ENCODE measurements at regions not wholly inside any gene's neighbourhood (a gene's known extent, or its start where the extent isn't known, plus 50 kb on each side); places are given as distances from the start of the nearest gene placed in this dataset.

- TF ChIP-seq POLR2AphosphoS5 (IDR thresholded peaks at IDR 0.05; ENCODE audit: low read depth, low read length) (no peak), TAF1 (IDR thresholded peaks at IDR 0.05; ENCODE audit: low read depth, low read length) (no peak), POU2F2 (IDR thresholded peaks at IDR 0.05; ENCODE audit: low read depth, low read length) (no peak), SPI1 (IDR thresholded peaks at IDR 0.05; ENCODE audit: low read depth, low read length) (no peak), POLR2A (IDR thresholded peaks at IDR 0.05; ENCODE audit: low read depth, low read length) (no peak), PAX5 (IDR thresholded peaks at IDR 0.05; ENCODE audit: insufficient read depth, low read length, severe bottlenecking) (no peak)
- FAIRE-seq (no peak), DNase-seq (ENCODE audit: insufficient read length, low spot score) (no peak)
Observed at GRCh38 chr14:53601409-53601808, 355.2 kb downstream of the BMP4 start.

- no peak for TF ChIP-seq POU2F2 (IDR thresholded peaks at IDR 0.05; ENCODE audit: low read depth, low read length)
- TF ChIP-seq POLR2A (IDR thresholded peaks at IDR 0.05; ENCODE audit: low read depth, low read length) = no peak
- TF ChIP-seq PAX5 (IDR thresholded peaks at IDR 0.05; ENCODE audit: insufficient read depth, low read length, severe bottlenecking) = no peak
- TF ChIP-seq POLR2AphosphoS5 (IDR thresholded peaks at IDR 0.05; ENCODE audit: low read depth, low read length) = no peak
- TF ChIP-seq TAF1 (IDR thresholded peaks at IDR 0.05; ENCODE audit: low read depth, low read length) = no peak
- no peak for TF ChIP-seq SPI1 (IDR thresholded peaks at IDR 0.05; ENCODE audit: low read depth, low read length)
- DNase-seq (ENCODE audit: insufficient read length, low spot score) (no peak), FAIRE-seq (no peak)
Observed at GRCh38 chr14:53599221-53599945, 357.2 kb downstream of the BMP4 start.

GRCh38 chr14:53596853-53597525 is 359.6 kb downstream of the BMP4 start:
- FAIRE-seq (no peak), DNase-seq (ENCODE audit: insufficient read length, low spot score) (no peak)
- TF ChIP-seq POLR2AphosphoS5 (IDR thresholded peaks at IDR 0.05; ENCODE audit: low read depth, low read length) = no peak

- FAIRE-seq (no peak), DNase-seq (ENCODE audit: insufficient read length, low spot score) (no peak)
- TF ChIP-seq POLR2AphosphoS5 (IDR thresholded peaks at IDR 0.05; ENCODE audit: low read depth, low read length) (no peak), POU2F2 (IDR thresholded peaks at IDR 0.05; ENCODE audit: low read depth, low read length) (no peak), TAF1 (IDR thresholded peaks at IDR 0.05; ENCODE audit: low read depth, low read length) (no peak), SPI1 (IDR thresholded peaks at IDR 0.05; ENCODE audit: low read depth, low read length) (no peak), PAX5 (IDR thresholded peaks at IDR 0.05; ENCODE audit: insufficient read depth, low read length, severe bottlenecking) (no peak), POLR2A (IDR thresholded peaks at IDR 0.05; ENCODE audit: low read depth, low read length) (no peak)
Observed at GRCh38 chr14:53591816-53592215, 364.8 kb downstream of the BMP4 start.

- FAIRE-seq (no peak), DNase-seq (ENCODE audit: insufficient read length, low spot score) (no peak)
- TF ChIP-seq SPI1 (IDR thresholded peaks at IDR 0.05; ENCODE audit: low read depth, low read length) (no peak), POLR2A (IDR thresholded peaks at IDR 0.05; ENCODE audit: low read depth, low read length) (no peak), TAF1 (IDR thresholded peaks at IDR 0.05; ENCODE audit: low read depth, low read length) (no peak), PAX5 (IDR thresholded peaks at IDR 0.05; ENCODE audit: insufficient read depth, low read length, severe bottlenecking) (no peak), POLR2AphosphoS5 (IDR thresholded peaks at IDR 0.05; ENCODE audit: low read depth, low read length) (no peak), POU2F2 (IDR thresholded peaks at IDR 0.05; ENCODE audit: low read depth, low read length) (no peak)
Observed at GRCh38 chr14:53581504-53581903, 375.1 kb downstream of the BMP4 start.

GRCh38 chr14:53571641-53572328 is 384.8 kb downstream of the BMP4 start:
- DNase-seq (ENCODE audit: insufficient read length, low spot score) (no peak), FAIRE-seq (peak; percentile 63)
- TF ChIP-seq POLR2AphosphoS5 (IDR thresholded peaks at IDR 0.05; ENCODE audit: low read depth, low read length) = no peak
- TF ChIP-seq POLR2A (IDR thresholded peaks at IDR 0.05; ENCODE audit: low read depth, low read length) = no peak
- TF ChIP-seq SPI1 (IDR thresholded peaks at IDR 0.05; ENCODE audit: low read depth, low read length) = no peak

- DNase-seq (ENCODE audit: insufficient read length, low spot score) (peak; percentile 41), FAIRE-seq (peak; percentile 93)
- 0 out of 2 replicates have a peak, but pooled peaks have one; percentile 22 for TF ChIP-seq SPI1 (IDR thresholded peaks at IDR 0.05; ENCODE audit: low read depth, low read length)
- TF ChIP-seq POU2F2 (IDR thresholded peaks at IDR 0.05; ENCODE audit: low read depth, low read length) = peak; percentile 75; the same call in 1 of the 2 replicates
- no peak for TF ChIP-seq TAF1 (IDR thresholded peaks at IDR 0.05; ENCODE audit: low read depth, low read length)
- TF ChIP-seq POLR2AphosphoS5 (IDR thresholded peaks at IDR 0.05; ENCODE audit: low read depth, low read length) = peak; percentile 74
- TF ChIP-seq POLR2A (IDR thresholded peaks at IDR 0.05; ENCODE audit: low read depth, low read length) = peak; percentile 83; the same call in 1 of the 2 replicates
- no peak for TF ChIP-seq PAX5 (IDR thresholded peaks at IDR 0.05; ENCODE audit: insufficient read depth, low read length, severe bottlenecking)
Observed at GRCh38 chr14:53570411-53571387, 385.9 kb downstream of the BMP4 start.

GRCh38 chr14:53569446-53569845 is 387.2 kb downstream of the BMP4 start:
- no peak for TF ChIP-seq POLR2AphosphoS5 (IDR thresholded peaks at IDR 0.05; ENCODE audit: low read depth, low read length)
- TF ChIP-seq TAF1 (IDR thresholded peaks at IDR 0.05; ENCODE audit: low read depth, low read length) = no peak
- no peak for TF ChIP-seq POLR2A (IDR thresholded peaks at IDR 0.05; ENCODE audit: low read depth, low read length)
- no peak for TF ChIP-seq SPI1 (IDR thresholded peaks at IDR 0.05; ENCODE audit: low read depth, low read length)
- no peak for TF ChIP-seq PAX5 (IDR thresholded peaks at IDR 0.05; ENCODE audit: insufficient read depth, low read length, severe bottlenecking)
- no peak for TF ChIP-seq POU2F2 (IDR thresholded peaks at IDR 0.05; ENCODE audit: low read depth, low read length)
- DNase-seq (ENCODE audit: insufficient read length, low spot score) (no peak), FAIRE-seq (no peak)
